Suppressor macrophage treated with lipopolysaccharide for 1 hour (primary cell): ENCODE measurements at regions not wholly inside any gene's neighbourhood (a gene's known extent, or its start where the extent isn't known, plus 50 kb on each side); places are given as distances from the start of the nearest gene placed in this dataset.
"Not testable (repeated sequence)": the region's sequence is repeated elsewhere in the genome, so short reads cannot be mapped to it uniquely, and the experiment has no call there.

ENCODE experiments used
- DNase-seq, 3 donors: peaks; one replicate each; pipeline ENCODE4 v3.0.0-alpha.2; 2020 to 2022

GRCh38 chr9:71587576-71588362 lies 180.5 kb downstream of the CEMIP2 start:
- peak; percentile 55 to 75 (median 65) for DNase-seq

- no peak for DNase-seq
These were observed 184.5 kb downstream of the CEMIP2 start for GRCh38 chr9:71583792-71584191.

- peak in 1 of 3 donors; percentile 3 for DNase-seq
These were observed 186.0 kb downstream of the CEMIP2 start for GRCh38 chr9:71582347-71582746.

GRCh38 chr9:71581101-71581500 lies 187.2 kb downstream of the CEMIP2 start:
- DNase-seq: no peak

- peak in 1 of 3 donors; percentile 17 for DNase-seq
These were observed 197.1 kb downstream of the CEMIP2 start for GRCh38 chr9:71571186-71571585.

GRCh38 chr9:71567890-71568289 lies 200.4 kb downstream of the CEMIP2 start:
- DNase-seq: no peak

GRCh38 chr9:71562140-71562539 lies 206.2 kb downstream of the CEMIP2 start:
- DNase-seq: no peak

GRCh38 chr9:71557310-71557709 lies 211.0 kb downstream of the CEMIP2 start:
- no peak for DNase-seq

GRCh38 chr9:71552480-71552879 lies 215.8 kb downstream of the CEMIP2 start:
- DNase-seq: no peak

- peak in 2 of 3 donors; percentile 4 to 7 for DNase-seq
These were observed 219.3 kb downstream of the CEMIP2 start for GRCh38 chr9:71549023-71549422.

- DNase-seq: no peak
These were observed 223.8 kb downstream of the CEMIP2 start for GRCh38 chr9:71544464-71544863.

- DNase-seq: no peak
These were observed 226.9 kb downstream of the CEMIP2 start for GRCh38 chr9:71541436-71541835.

- no peak for DNase-seq
These were observed 243.2 kb downstream of the CEMIP2 start for GRCh38 chr9:71524996-71525580.

GRCh38 chr9:71524516-71524915 lies 243.8 kb downstream of the CEMIP2 start:
- no peak for DNase-seq

- no peak for DNase-seq
These were observed 247.2 kb downstream of the CEMIP2 start for GRCh38 chr9:71521132-71521531.

- DNase-seq: no peak
These were observed 249.1 kb downstream of the CEMIP2 start for GRCh38 chr9:71519098-71519696.

- DNase-seq: no peak
These were observed 250.1 kb downstream of the CEMIP2 start for GRCh38 chr9:71518045-71518827.

- no peak for DNase-seq
These were observed 252.7 kb downstream of the CEMIP2 start for GRCh38 chr9:71515626-71516025.

- no peak for DNase-seq
These were observed 253.2 kb downstream of the CEMIP2 start for GRCh38 chr9:71515107-71515506.

- no peak for DNase-seq
These were observed 253.9 kb downstream of the CEMIP2 start for GRCh38 chr9:71514344-71514975.

- DNase-seq: peak in 1 of 3 donors; percentile 5
These were observed 259.3 kb downstream of the CEMIP2 start for GRCh38 chr9:71509054-71509453.

- DNase-seq: not testable (repeated sequence)
These were observed 260.2 kb downstream of the CEMIP2 start for GRCh38 chr9:71508141-71508540.

- peak; percentile 71 to 84 (median 83) for DNase-seq
These were observed 261.5 kb downstream of the CEMIP2 start for GRCh38 chr9:71506821-71507220.
